Memory B cell (primary cell): ENCODE measurements at regions not wholly inside any gene's neighbourhood (a gene's known extent, or its start where the extent isn't known, plus 50 kb on each side); places are given as distances from the start of the nearest gene placed in this dataset.

ENCODE experiments used
- ATAC-seq: fragments of 150-1000 bp; cut with Tn5 transposase; 2 replicates; pipeline ENCODE4 v1.10.0; 2021; ENCODE audit warnings: low read depth, mild to moderate bottlenecking, moderate library complexity
- DNase-seq, 2 donors: peaks; one replicate each; pipeline ENCODE4 v3.0.0; 2022; ENCODE audit warnings: low spot score in 2 of 2
- H3K27ac Mint-ChIP-seq: one replicate; pipeline ENCODE4 v1.8.0; 2022; ENCODE audit warnings: mild to moderate bottlenecking, moderate library complexity, mixed read lengths
- H3K27me3 Mint-ChIP-seq: one replicate; pipeline ENCODE4 v1.8.0; 2022; ENCODE audit warnings: mixed read lengths
- H3K36me3 Mint-ChIP-seq: one replicate; pipeline ENCODE4 v1.8.0; 2022; ENCODE audit warnings: mild to moderate bottlenecking, mixed read lengths
- H3K4me1 Mint-ChIP-seq: one replicate; pipeline ENCODE4 v1.8.0; 2022; ENCODE audit warnings: mixed read lengths
- H3K4me3 Mint-ChIP-seq: one replicate; pipeline ENCODE4 v1.8.0; 2022; ENCODE audit warnings: mild to moderate bottlenecking, moderate library complexity, mixed read lengths
- H3K9me3 Mint-ChIP-seq: one replicate; pipeline ENCODE4 v1.8.0; 2022; ENCODE audit warnings: mixed read lengths

DNA sequence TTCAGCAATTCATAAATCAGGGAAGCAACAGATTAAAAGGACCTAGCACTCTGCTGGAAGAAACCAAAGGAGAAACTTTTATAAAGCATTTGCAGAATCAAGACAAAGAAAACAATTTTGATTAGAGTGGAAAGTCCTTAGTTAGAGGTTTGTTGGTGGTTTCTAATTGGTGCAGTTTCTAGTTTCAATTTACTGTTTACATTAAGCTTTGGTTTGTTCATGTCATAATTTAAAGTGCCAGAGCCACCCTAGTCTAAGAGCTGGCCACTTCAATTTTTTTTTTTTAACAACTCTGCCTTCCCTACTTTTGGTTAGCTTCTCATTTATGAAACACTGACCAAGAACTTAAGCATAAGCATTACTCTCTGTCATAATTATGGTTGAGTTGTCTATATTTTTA is 1428.2 kb upstream of the GBE1 start:
- H3K27me3 Mint-ChIP-seq: no peaks in the 10 kb centered on the region

DNA sequence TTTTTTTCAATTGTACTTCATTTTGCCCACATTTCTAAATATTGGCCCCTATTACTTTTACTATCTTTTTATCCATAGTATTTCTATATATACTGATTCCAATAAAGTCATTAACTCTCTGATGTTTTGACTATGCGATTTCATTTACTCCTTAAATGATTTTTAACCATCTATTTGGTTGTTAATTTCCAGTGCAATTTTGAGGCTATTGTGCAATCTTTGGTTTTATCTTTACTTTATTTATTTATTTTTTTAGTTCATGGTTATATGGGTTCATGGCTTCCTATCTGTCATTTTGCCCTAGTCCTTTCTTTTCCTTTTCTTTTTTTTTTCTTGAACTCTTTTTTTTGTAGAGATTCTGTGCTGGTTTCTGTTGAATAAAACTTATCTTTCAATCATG is 1408.0 kb upstream of the GBE1 start:
- Mint-ChIP-seq H3K9me3 (no peaks in the 10 kb centered on the region), H3K27ac (no peak overlapping the region)
- ATAC-seq: no peak

More for the DNA sequence above, 1428.2 kb upstream of the GBE1 start:
- H3K9me3 Mint-ChIP-seq: no peaks in the 10 kb centered on the region
- H3K27ac Mint-ChIP-seq: no peak overlapping the region
- no peaks in the 10 kb centered on the region for H3K4me1 Mint-ChIP-seq
- ATAC-seq (no peak), DNase-seq (no peak)
- H3K36me3 Mint-ChIP-seq: no peaks in the 10 kb centered on the region
- H3K4me3 Mint-ChIP-seq: no peak overlapping the region

DNA sequence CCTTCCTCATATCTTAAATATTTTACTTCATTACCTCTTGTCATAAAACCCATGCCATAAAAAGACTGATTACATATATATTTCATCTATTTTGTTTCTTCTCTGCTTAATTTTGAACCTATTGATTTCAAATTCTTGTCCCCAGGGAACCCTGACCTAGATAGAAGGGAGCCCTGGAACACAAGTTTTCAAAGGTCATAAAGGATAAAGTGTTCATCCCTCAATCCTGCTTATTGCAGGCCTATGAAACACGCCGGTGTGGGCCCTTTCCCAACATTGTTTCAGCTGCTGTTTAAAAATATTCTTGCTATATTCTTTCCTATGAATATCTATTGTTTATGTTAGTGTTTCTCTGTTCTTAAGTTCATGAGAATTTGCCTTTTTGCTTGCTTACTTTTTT is 1389.5 kb upstream of the GBE1 start:
- no peaks in the 10 kb centered on the region for H3K27me3 Mint-ChIP-seq

More for the DNA sequence above, 1408.0 kb upstream of the GBE1 start:
- no peaks in the 10 kb centered on the region for H3K27me3 Mint-ChIP-seq
- no peaks in the 10 kb centered on the region for H3K4me1 Mint-ChIP-seq
- no peaks in the 10 kb centered on the region for H3K36me3 Mint-ChIP-seq
- no peak overlapping the region for H3K4me3 Mint-ChIP-seq
- DNase-seq: no peak

DNA sequence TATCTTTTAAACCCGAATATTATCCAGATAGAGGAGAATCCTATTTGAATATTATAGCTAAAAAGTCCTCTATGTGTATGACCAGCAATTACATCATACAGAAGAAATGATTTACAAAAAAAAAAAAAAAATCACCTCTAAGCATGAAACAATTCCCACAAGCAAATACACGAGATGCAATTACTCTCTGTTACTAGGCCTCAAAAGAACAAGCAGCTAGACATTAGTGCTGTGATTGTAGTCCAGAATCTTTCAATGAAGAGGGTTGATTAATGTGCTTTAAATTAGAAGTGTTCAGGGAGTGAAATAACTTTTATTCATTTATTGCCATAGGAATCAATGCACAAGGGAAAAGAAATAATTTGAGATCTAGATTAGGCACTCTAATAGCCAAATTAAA is 1379.5 kb upstream of the GBE1 start:
- Mint-ChIP-seq H3K9me3 (peaks cover 9% of the 10 kb centered on the region), H3K27me3 (no peaks in the 10 kb centered on the region), H3K36me3 (no peaks in the 10 kb centered on the region), H3K27ac (no peak overlapping the region), H3K4me3 (no peak overlapping the region), H3K4me1 (no peaks in the 10 kb centered on the region)
- no peak for ATAC-seq
- DNase-seq: no peak

More for the DNA sequence above, 1389.5 kb upstream of the GBE1 start:
- no peak for ATAC-seq
- DNase-seq: no peak
- H3K9me3 Mint-ChIP-seq: peaks cover 6% of the 10 kb centered on the region
- H3K36me3 Mint-ChIP-seq: no peaks in the 10 kb centered on the region
- no peaks in the 10 kb centered on the region for H3K4me1 Mint-ChIP-seq
- no peak overlapping the region for H3K4me3 Mint-ChIP-seq
- H3K27ac Mint-ChIP-seq: no peak overlapping the region

DNA sequence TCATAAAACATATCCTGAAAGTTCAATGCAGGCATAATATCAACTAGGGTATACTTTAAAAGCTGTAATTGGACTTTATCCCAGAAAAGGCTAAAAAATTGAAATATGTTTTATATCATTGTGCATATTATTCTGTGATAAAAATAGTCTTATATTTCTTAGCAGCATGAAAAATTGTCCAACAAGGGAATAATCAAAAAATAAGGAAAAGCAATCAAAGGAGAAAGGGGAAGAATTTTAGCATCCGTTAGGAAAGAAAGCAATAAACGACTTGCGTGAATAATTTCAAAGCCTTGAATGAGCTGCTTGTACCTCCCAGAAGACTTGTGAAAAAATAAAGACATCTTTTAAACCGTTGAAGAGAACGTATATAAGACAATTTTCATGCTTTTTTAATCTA is 1369.8 kb upstream of the GBE1 start:
- Mint-ChIP-seq H3K9me3 (peaks cover 2% of the 10 kb centered on the region), H3K4me1 (no peaks in the 10 kb centered on the region), H3K4me3 (no peak overlapping the region), H3K27ac (no peak overlapping the region), H3K36me3 (no peaks in the 10 kb centered on the region), H3K27me3 (no peaks in the 10 kb centered on the region)
- DNase-seq: no peak
- ATAC-seq: no peak

DNA sequence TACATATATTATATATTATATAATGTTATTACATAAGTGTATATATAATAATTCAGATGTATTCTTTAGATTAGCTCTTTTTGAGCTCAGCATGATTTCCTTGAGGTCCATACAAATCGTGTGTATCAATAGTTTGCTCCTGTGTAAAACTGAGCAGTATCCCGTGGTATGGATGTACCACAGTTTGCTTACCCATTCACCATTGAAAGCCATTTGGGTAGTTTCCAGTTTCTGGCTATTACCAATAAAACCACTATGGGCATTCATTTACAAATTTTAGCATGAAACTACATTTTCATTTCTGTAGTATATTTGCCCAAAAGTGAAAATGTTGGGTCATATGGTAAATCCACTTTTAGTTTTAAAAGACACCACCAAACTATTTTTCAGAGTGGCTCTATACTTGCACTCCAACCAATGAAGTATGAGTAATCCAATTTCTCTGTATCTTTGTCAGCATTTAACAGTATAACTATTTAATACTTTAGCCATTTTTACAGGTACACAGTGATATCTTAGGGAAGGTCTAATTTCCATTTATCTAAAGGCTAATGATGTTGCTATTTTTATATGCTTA is 1361.4 kb upstream of the GBE1 start:
- no peaks in the 10 kb centered on the region for H3K27me3 Mint-ChIP-seq
- no peaks in the 10 kb centered on the region for H3K36me3 Mint-ChIP-seq
- peaks cover 3% of the 10 kb centered on the region for H3K9me3 Mint-ChIP-seq
- DNase-seq: no peak
- no peak overlapping the region for H3K4me3 Mint-ChIP-seq
- H3K4me1 Mint-ChIP-seq: no peaks in the 10 kb centered on the region
- no peak for ATAC-seq
- H3K27ac Mint-ChIP-seq: no peak overlapping the region

DNA sequence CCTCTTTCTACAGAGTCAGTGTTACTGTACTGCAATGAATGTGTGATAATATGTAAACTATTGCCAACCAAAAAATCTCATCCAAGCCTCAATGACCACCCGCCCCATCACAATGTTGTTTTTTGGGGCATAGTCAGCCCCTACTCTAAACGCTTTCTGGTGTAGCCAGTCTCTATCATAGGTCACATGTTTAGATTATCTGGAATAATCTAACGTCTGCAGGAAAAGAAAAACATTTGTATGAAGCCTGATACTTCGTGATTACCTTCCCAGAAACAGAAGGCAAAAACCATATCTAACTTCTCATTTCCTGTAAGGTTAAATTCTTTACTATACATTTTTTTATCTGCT is 1331.8 kb upstream of the GBE1 start:
- ATAC-seq: no peak
- Mint-ChIP-seq H3K27ac (no peak overlapping the region), H3K27me3 (no peaks in the 10 kb centered on the region)

DNA sequence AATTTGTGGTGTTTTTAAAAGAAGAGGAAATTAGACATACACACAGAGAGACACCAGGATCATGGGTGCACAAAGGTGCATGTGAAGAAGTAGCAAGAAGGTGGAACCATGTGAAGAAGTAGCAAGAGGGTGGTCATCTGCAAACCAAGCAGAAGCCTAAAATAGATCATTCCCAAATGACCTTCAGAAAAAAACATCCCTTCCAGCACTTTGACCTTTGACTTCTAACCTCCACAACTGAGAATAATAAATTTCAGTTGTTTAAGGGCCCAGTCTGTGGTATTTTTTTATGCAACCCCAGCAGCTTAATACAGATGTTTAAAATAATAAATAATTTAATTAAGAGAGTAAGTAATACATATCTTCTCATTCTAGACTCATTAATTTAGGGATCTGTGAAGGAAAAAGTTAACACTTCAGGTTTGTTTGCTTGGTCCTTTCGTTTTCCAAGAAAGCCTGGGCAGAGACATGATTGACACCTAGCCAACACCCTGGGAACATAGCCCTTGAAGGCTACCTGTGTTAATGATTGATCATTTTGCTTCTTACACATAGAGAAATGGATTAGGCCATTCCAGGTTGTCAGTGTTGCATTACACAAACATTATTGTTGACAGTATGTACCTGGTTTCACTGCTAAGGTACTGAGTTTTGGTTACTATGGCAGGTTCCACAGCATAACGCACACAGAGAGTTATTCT is 1331.2 kb upstream of the GBE1 start:
- Mint-ChIP-seq H3K27ac (no peak overlapping the region), H3K27me3 (no peaks in the 10 kb centered on the region), H3K4me3 (no peak overlapping the region), H3K9me3 (peaks cover 1% of the 10 kb centered on the region), H3K36me3 (no peaks in the 10 kb centered on the region), H3K4me1 (no peaks in the 10 kb centered on the region)
- no peak for ATAC-seq
- DNase-seq: no peak

More for the DNA sequence above, 1331.8 kb upstream of the GBE1 start:
- H3K4me3 Mint-ChIP-seq: no peak overlapping the region
- no peaks in the 10 kb centered on the region for H3K36me3 Mint-ChIP-seq
- H3K9me3 Mint-ChIP-seq: peaks cover 1% of the 10 kb centered on the region
- DNase-seq: no peak
- no peaks in the 10 kb centered on the region for H3K4me1 Mint-ChIP-seq

DNA sequence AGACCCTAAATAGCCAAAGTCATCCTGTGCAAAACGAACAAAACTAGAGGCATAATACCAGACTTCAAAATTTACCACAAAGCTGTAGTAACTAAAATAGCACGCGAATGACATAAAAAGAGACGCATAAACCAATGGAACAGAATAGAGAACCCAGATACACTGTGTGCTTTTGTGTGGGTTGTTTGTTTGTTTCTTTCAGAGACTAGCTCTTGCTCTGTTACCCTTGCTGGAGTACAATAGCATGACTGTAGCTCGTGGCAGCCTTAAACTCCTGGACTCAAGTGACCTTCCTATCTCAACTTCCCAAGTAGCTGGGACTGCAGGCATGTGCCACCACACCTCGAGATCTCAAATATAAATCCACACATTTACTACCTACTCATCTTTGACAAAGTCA is 1314.6 kb upstream of the GBE1 start:
- no peaks in the 10 kb centered on the region for H3K27me3 Mint-ChIP-seq
- H3K27ac Mint-ChIP-seq: no peak overlapping the region
- H3K9me3 Mint-ChIP-seq: peaks cover 16% of the 10 kb centered on the region
- no peaks in the 10 kb centered on the region for H3K36me3 Mint-ChIP-seq
- H3K4me3 Mint-ChIP-seq: no peak overlapping the region
- no peaks in the 10 kb centered on the region for H3K4me1 Mint-ChIP-seq
- DNase-seq: no peak
- ATAC-seq: no peak

DNA sequence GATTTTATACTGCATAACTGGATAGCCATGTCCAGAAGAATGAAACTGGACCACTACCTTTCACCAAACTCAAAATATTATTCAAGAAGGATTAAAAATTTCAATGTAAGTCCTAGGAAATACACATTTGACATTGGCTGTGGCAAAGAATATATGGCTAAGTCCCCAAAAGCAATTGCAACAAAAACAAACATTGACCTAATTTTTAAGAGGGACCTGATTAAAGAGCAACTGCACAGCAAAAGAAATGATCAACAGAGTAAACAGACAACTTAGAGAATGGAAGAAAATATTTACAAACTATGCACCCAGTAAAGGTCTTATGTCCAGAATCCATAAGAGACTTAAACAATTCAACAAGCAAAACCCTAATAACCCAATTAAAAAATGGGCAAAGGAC is 1313.0 kb upstream of the GBE1 start:
- Mint-ChIP-seq H3K9me3 (peaks cover 14% of the 10 kb centered on the region), H3K4me1 (no peaks in the 10 kb centered on the region), H3K27me3 (no peaks in the 10 kb centered on the region), H3K27ac (no peak overlapping the region), H3K4me3 (no peak overlapping the region), H3K36me3 (no peaks in the 10 kb centered on the region)
- ATAC-seq (no peak), DNase-seq (no peak)

DNA sequence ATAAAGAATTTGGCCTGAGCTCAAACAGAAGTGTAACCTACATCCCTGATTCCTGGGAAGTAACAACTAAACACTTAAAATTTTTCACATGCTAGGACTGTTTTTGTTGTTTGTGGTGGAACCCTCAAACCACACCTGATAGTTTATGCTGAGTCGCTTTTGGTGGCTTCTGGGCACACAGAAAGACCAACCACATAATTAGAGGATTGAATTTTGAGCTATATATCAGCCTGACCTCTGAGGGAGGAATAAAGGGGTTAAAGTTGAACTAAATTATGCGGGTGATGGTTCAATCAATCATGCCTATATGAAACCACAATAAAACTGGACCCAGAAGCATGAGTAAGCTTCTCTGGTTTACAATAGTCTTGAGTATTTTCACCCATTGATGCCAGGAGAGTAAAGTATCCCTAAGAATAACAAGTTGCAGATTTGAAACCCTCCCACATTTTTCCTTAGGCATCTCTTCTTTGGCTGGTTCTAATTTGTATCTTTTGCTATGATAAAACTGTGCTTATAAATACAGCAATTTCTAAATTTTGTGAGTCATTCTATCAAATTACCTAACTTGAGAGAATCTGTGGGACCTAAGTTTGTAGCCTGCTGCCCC is 1304.5 kb upstream of the GBE1 start:
- Mint-ChIP-seq H3K4me3 (no peak overlapping the region), H3K27ac (no peak overlapping the region), H3K36me3 (no peaks in the 10 kb centered on the region), H3K27me3 (no peaks in the 10 kb centered on the region), H3K4me1 (no peaks in the 10 kb centered on the region), H3K9me3 (peaks cover 6% of the 10 kb centered on the region)
- ATAC-seq (no peak), DNase-seq (no peak)

DNA sequence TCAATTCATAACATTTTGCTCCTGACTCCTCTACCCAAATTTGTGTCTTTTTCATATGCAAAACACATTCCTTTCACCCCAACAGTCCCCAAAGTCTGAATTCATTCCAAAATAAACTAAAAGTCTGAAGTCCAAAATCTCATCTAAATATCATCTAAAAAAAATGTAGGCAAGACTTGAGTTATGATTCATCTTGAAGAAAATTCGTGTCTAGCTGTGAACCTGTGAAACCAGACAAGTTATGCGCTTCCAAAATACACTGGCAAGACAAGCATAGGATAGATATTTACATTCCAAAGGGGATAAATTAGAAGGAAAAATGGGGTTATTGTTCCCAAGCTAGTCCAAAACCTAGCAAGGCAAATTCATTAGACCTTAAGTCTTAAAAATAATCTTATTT is 1302.0 kb upstream of the GBE1 start:
- Mint-ChIP-seq H3K36me3 (no peaks in the 10 kb centered on the region), H3K4me3 (no peak overlapping the region), H3K27ac (no peak overlapping the region), H3K4me1 (no peaks in the 10 kb centered on the region), H3K9me3 (peaks cover 8% of the 10 kb centered on the region), H3K27me3 (no peaks in the 10 kb centered on the region)
- ATAC-seq (no peak), DNase-seq (no peak)

DNA sequence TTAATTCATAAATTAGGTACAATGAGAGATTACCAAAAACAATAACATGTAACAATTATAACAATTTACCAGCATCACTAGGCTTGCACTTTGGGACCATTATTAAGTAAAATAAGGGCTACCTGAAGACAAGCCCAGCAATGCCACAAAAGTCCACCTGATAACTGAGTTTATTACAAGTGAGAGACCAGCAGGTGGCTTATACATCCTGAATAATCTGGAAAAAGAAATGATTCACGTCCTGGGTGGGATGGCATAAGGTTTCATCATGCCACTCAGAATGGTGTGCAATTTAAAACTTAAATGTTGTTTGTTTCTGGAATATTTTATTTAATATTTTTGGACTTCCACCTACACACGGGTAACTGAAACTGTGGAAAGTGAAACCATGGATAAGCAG is 1287.1 kb upstream of the GBE1 start:
- H3K27ac Mint-ChIP-seq: no peak overlapping the region
- H3K4me3 Mint-ChIP-seq: no peak overlapping the region
- no peaks in the 10 kb centered on the region for H3K27me3 Mint-ChIP-seq
- no peaks in the 10 kb centered on the region for H3K4me1 Mint-ChIP-seq
- ATAC-seq (no peak), DNase-seq (no peak)
- no peaks in the 10 kb centered on the region for H3K36me3 Mint-ChIP-seq
- H3K9me3 Mint-ChIP-seq: peaks cover 3% of the 10 kb centered on the region

DNA sequence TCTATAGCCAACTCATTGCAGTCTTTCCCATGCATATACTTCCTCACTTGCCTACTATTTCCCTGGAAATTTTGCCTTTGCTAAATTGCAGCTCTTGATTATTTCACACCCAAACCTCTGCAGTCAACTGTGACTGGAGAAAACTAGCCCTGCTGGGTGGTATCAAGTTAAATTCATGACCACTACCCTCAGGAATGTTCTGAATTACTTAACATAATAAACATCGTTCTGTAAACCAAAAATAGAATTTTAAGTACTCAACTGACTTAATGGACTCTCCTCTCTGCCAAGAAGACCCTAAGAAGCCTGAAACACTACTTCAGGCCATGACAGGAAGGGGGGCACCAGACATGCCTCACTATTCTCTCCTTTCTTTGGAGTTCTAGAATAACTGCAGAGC is 1278.0 kb upstream of the GBE1 start:
- ATAC-seq: no peak

DNA sequence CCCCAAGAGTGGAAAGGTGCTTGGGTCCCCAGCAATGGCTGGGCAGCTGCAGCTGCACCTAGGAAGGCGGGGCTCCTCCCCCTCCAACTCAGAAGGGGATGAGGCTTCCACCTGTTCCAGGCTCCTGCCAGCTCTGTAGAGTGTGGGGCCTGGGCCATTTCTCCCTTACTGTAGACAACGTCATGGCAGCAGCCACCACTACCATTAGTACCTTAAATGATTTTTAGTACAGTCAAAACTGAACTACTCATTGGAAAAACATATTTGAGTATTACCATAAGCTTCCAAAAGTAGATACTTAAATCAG is 1274.2 kb upstream of the GBE1 start:
- H3K27me3 Mint-ChIP-seq: no peaks in the 10 kb centered on the region
- no peak for ATAC-seq
- H3K27ac Mint-ChIP-seq: no peak overlapping the region
- H3K36me3 Mint-ChIP-seq: no peaks in the 10 kb centered on the region
- H3K4me3 Mint-ChIP-seq: no peak overlapping the region
- no peaks in the 10 kb centered on the region for H3K4me1 Mint-ChIP-seq
- no peak for DNase-seq
- H3K9me3 Mint-ChIP-seq: peaks cover 5% of the 10 kb centered on the region

More for the DNA sequence above, 1278.0 kb upstream of the GBE1 start:
- H3K27me3 Mint-ChIP-seq: no peaks in the 10 kb centered on the region
- H3K27ac Mint-ChIP-seq: no peak overlapping the region
- no peak overlapping the region for H3K4me3 Mint-ChIP-seq
- H3K36me3 Mint-ChIP-seq: no peaks in the 10 kb centered on the region
- H3K4me1 Mint-ChIP-seq: no peaks in the 10 kb centered on the region
- no peak for DNase-seq
- peaks cover 5% of the 10 kb centered on the region for H3K9me3 Mint-ChIP-seq
